ENCODE measurements at regions not wholly inside any gene's neighbourhood (a gene's known extent, or its start where the extent isn't known, plus 50 kb on each side); places are given as distances from the start of the nearest gene placed in this dataset.

DNA sequence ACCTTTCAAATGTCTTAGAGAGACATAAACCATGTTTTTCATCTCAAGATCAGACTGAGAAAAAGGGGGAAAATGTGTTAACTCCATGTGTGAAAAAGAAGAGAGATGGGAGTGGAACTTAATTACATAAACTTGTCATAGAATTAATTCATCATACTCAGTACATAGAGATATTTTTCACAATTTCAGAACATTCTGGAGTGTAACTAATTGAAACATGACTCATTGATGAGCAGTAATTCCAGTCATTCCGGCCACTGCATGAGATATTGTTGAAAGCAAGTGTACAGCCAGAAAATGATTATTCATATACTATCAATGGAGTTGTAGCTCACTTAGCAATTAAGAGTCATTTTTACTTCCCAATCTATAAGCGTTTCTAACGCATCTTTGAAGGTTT, 739.3 kb downstream of the LTN1 start:
- H3K9me3 ChIP-seq (ENCODE audit: control insufficient read depth, low read length, poor library complexity, severe bottlenecking), result no peaks in the 10 kb centered on the region
- DNase-seq (no peak), ATAC-seq (no peak)
- H3K27ac Mint-ChIP-seq, result no peak overlapping the region
- no peaks in the 10 kb centered on the region for H3K36me3 Mint-ChIP-seq (ENCODE audit: low read depth)
- H3K4me1 Mint-ChIP-seq, result no peaks in the 10 kb centered on the region
- H3K27me3 Mint-ChIP-seq, result no peaks in the 10 kb centered on the region
- no peak overlapping the region for H3K4me3 Mint-ChIP-seq

DNA sequence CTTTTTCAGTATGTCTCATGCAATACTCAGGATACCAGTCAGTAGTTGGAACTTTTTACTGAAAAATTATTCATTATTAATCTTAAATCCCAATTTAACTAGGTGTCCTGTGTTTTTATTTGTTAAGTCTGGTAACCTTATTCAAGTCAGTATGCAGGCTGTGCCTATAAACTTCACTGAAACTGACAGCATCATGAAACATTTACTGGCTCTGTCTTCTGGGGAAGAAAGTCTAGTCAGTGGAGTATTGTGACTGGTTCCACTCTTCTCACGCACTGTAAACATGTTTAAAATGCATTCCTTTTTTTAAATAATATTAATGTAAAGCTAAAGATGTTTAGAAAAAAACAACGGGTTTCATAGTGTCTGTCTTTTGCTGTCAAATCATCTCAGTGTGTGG, 739.7 kb downstream of the LTN1 start:
- Mint-ChIP-seq H3K36me3 (ENCODE audit: low read depth) (no peaks in the 10 kb centered on the region), H3K27ac (no peak overlapping the region), H3K4me3 (no peak overlapping the region), H3K27me3 (no peaks in the 10 kb centered on the region), H3K4me1 (no peaks in the 10 kb centered on the region)
- ATAC-seq, result no peak
- DNase-seq, result no peak
- no peaks in the 10 kb centered on the region for H3K9me3 ChIP-seq (ENCODE audit: control insufficient read depth, low read length, poor library complexity, severe bottlenecking)

DNA sequence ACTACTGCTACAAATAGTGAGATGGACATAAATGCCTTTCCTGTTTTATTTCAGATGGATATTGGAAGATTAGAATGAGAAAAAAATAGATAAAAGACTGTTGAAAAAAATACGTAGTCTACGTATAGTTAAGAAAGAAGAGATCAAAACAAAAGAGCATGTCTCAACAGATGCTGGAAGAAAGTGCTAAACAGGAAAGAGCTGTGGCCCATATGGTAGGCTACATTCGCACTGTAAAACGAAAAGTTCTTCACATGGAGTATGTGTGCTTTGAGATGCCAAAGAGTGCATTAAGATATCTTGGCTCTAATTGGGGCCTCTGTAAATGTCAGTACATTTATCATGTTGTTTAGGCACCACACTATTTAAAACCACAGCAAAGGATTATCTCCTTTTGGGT, 741.7 kb downstream of the LTN1 start:
- no peaks in the 10 kb centered on the region for H3K4me1 Mint-ChIP-seq
- DNase-seq (no peak), ATAC-seq (no peak)
- H3K9me3 ChIP-seq (ENCODE audit: control insufficient read depth, low read length, poor library complexity, severe bottlenecking), result no peaks in the 10 kb centered on the region
- H3K36me3 Mint-ChIP-seq (ENCODE audit: low read depth), result no peaks in the 10 kb centered on the region
- H3K4me3 Mint-ChIP-seq, result no peak overlapping the region
- H3K27me3 Mint-ChIP-seq, result no peaks in the 10 kb centered on the region
- no peak overlapping the region for H3K27ac Mint-ChIP-seq

DNA sequence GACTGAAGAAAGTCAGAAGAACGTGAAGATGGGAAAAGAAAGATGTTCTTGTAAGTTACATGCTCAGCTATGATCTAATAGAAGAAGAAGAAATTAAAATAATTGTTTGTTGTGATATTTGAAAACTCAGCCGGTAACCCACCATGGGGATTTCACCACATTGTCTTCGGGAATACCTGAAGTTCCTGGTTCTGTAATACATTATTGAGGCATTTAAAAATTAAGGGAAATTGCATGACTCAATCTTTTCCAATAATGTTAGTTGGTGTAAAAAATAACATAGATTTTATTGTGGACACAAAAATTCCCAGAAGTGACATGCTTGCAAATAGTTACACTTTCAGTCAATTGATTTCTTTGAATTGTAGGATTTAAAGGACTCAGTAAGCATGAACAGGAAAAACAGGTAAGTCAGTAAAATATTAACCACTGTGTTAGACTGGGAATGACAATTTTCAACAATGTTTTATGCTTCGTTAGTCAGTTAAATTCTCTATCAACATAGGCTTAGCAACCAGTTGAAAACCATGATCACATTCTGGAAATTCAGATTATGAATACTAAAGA, 745.1 kb downstream of the LTN1 start:
- Mint-ChIP-seq H3K27ac (no peak overlapping the region), H3K27me3 (no peaks in the 10 kb centered on the region), H3K4me3 (no peak overlapping the region), H3K4me1 (no peaks in the 10 kb centered on the region), H3K36me3 (ENCODE audit: low read depth) (no peaks in the 10 kb centered on the region)
- DNase-seq (no peak), ATAC-seq (no peak)
- H3K9me3 ChIP-seq (ENCODE audit: control insufficient read depth, low read length, poor library complexity, severe bottlenecking), result no peaks in the 10 kb centered on the region

DNA sequence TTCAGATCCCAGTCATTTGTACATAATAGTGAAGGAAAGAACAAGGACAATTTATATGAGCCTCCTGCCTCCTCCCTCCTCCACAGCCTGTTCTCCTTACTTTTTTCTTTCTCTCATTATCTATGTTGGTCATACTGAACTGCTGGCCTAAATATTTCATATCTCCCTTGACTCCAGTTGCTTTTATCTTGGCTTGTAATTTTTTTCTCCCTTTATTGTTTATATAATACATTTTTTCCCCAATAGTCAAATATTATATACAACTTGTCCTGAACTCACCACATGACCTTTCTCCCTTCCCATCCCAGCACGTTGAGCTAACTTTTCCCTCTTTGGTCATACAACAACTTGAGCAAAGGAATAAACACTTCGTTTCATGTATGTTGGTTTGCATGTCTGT, 752.1 kb downstream of the LTN1 start:
- Mint-ChIP-seq H3K27me3 (no peaks in the 10 kb centered on the region), H3K4me1 (no peaks in the 10 kb centered on the region), H3K4me3 (no peak overlapping the region), H3K36me3 (ENCODE audit: low read depth) (no peaks in the 10 kb centered on the region), H3K27ac (no peak overlapping the region)
- ATAC-seq, result no peak
- no peaks in the 10 kb centered on the region for H3K9me3 ChIP-seq (ENCODE audit: control insufficient read depth, low read length, poor library complexity, severe bottlenecking)
- DNase-seq, result no peak

DNA sequence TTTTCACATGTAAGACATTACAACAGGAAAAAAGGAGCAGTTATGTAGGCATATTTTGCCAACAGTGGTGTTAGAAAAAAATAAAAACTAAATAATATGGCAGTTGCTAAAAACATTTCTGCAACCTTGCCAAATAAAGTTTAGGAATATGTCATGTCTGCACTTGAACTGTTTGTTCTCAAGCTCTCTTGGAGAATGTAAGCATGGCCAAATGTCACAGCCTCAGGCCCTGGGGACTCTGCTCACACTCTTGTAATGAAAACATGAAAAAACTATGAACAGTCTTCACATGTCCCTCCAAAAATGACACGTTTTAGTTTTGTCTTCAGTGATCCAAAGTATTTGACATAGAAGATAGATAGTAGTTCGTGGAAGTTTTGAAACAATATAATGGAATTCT, 753.3 kb downstream of the LTN1 start:
- no peak for ATAC-seq
- no peaks in the 10 kb centered on the region for H3K27me3 Mint-ChIP-seq
- no peaks in the 10 kb centered on the region for H3K4me1 Mint-ChIP-seq
- H3K27ac Mint-ChIP-seq, result no peak overlapping the region
- DNase-seq, result no peak
- no peaks in the 10 kb centered on the region for H3K9me3 ChIP-seq (ENCODE audit: control insufficient read depth, low read length, poor library complexity, severe bottlenecking)
- H3K4me3 Mint-ChIP-seq, result no peak overlapping the region
- no peaks in the 10 kb centered on the region for H3K36me3 Mint-ChIP-seq (ENCODE audit: low read depth)

DNA sequence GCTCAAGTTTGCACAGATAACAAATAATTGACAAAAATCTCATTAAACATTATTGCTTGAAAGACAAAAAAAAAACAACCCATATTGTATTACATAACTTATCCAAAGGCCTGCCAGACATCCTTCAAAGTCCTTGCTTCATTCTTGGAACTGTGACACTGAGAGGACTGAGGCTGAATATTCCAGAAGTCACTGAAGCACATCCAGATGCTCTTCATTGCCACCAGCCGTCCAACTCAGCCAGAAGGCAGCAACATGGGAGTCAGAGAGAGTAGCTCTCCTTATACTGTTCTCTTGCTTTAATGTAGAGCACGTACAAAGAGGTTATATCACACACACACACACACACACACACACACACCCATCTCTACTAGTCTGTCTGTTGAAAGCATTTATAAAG, 755.0 kb downstream of the LTN1 start:
- H3K36me3 Mint-ChIP-seq (ENCODE audit: low read depth), result no peaks in the 10 kb centered on the region
- DNase-seq, result no peak
- H3K4me1 Mint-ChIP-seq, result no peaks in the 10 kb centered on the region
- H3K27ac Mint-ChIP-seq, result no peak overlapping the region
- ATAC-seq, result no peak
- peaks cover 5% of the 10 kb centered on the region for H3K27me3 Mint-ChIP-seq
- no peak overlapping the region for H3K4me3 Mint-ChIP-seq
- H3K9me3 ChIP-seq (ENCODE audit: control insufficient read depth, low read length, poor library complexity, severe bottlenecking), result no peaks in the 10 kb centered on the region

DNA sequence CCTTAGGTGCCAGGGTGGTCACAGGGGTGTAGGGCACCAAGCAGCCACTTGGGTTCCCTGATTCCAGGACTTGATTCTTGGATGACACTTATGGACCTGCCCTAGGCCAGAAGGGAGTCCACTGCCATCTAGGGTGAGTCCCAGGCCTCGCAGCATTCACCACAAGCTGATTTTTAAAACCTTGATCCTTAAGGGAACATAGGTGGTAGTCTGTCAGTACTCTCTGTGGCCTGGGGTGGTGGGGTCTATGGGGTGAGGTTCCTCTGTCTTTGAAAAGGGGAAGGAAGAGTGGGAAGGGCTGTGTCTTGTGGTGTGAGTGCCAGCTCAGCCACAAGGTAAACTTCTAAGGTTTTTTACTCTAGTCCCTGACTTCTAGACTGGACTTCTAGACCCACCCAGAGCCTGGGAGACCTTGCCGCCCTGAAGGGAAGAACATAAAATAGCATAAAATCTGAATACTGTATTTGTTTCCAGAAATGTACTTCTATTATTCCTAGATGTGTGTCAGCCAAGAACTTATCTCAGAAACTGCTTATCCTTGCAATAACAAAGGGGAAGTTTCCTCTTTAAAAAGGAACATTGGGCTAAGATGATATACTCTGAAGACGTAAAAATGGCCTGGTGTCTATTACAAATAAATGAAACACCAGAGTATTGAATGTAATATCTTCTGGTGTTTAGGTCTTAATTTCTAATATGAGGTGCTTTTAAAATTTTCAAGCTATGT, 757.3 kb downstream of the LTN1 start:
- ATAC-seq, result no peak
- Mint-ChIP-seq H3K4me3 (no peak overlapping the region), H3K4me1 (no peaks in the 10 kb centered on the region), H3K27ac (no peak overlapping the region), H3K36me3 (ENCODE audit: low read depth) (no peaks in the 10 kb centered on the region), H3K27me3 (peaks cover 9% of the 10 kb centered on the region)
- no peak for DNase-seq
- no peaks in the 10 kb centered on the region for H3K9me3 ChIP-seq (ENCODE audit: control insufficient read depth, low read length, poor library complexity, severe bottlenecking)

DNA sequence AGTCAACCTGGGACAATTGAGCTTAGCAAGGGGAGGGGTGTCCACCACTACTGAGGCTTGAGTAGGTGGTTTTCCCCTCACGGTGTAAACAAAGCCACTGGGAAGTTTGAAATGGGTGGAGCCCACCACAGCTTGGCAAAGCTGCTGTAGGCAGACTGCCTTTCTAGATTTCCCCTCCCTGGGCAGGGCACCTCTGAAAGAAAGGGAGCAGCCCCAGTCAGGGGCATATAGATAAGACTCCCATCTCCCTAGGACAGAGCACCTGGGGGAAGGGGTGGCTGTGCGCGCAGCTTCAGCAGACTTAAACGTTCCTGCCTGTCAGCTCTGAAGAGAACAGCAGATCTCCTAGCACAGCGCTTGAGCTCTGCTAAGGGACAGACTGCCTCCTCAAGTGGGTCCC, 758.4 kb downstream of the LTN1 start:
- DNase-seq (no peak), ATAC-seq (no peak)
- peaks cover 9% of the 10 kb centered on the region for H3K27me3 Mint-ChIP-seq
- no peaks in the 10 kb centered on the region for H3K9me3 ChIP-seq (ENCODE audit: control insufficient read depth, low read length, poor library complexity, severe bottlenecking)
- H3K4me3 Mint-ChIP-seq, result no peak overlapping the region
- H3K4me1 Mint-ChIP-seq, result no peaks in the 10 kb centered on the region
- no peaks in the 10 kb centered on the region for H3K36me3 Mint-ChIP-seq (ENCODE audit: low read depth)
- H3K27ac Mint-ChIP-seq, result no peak overlapping the region

DNA sequence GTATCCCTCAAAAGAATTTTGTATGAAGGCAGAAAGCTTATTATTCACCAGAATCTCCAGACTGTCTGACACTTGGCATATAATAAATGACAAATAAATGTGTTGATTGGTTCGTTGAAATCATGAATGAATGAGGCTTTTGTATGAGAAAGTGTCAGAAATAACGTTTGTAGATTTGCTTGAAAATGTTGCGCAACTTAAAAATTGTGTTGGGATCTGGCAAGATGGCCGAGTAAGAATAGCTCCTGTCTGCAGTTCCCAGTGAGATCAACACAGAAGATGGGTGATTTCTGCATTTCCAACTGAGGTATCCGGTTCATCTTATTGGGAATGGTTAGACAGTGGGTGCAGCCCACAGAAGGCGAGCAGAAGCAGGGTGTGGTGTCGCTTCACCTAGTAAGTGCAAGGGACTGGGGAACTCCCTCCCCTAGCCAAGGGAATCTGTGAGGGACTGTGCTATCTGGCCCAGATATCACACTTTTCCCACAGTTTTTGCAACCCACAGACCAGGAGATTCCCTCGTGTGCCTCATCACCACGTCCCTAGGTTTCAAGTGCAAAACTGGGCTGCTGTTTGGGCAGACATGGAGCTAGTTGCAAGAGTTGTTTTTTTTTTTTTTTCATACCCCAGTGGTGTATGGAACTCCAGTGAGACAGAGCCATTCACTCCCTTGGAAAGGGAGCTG, 759.0 kb downstream of the LTN1 start:
- no peak overlapping the region for H3K27ac Mint-ChIP-seq
- DNase-seq (no peak), ATAC-seq (no peak)
- no peaks in the 10 kb centered on the region for H3K9me3 ChIP-seq (ENCODE audit: control insufficient read depth, low read length, poor library complexity, severe bottlenecking)
- peaks cover 9% of the 10 kb centered on the region for H3K27me3 Mint-ChIP-seq
- H3K4me1 Mint-ChIP-seq, result no peaks in the 10 kb centered on the region
- no peaks in the 10 kb centered on the region for H3K36me3 Mint-ChIP-seq (ENCODE audit: low read depth)
- no peak overlapping the region for H3K4me3 Mint-ChIP-seq

DNA sequence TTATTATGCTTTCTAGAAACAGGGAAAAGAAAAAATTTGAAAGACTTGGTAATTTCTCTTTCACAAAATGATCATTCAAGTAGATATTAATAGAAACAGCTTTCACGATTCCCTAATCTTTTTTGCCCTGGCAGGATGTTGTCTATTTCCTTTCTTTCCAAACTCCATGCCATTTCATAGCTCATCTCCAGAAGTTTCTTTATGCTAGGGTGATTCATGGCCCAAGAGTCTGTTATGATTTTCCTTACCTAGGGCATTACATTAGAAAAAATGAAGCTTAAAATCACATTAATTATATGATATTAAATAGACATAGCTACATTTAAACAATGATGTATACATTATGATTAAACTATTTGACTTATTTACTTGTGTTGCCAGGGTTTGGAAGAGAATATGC, 762.1 kb downstream of the LTN1 start:
- Mint-ChIP-seq H3K27ac (no peak overlapping the region), H3K36me3 (ENCODE audit: low read depth) (no peaks in the 10 kb centered on the region), H3K4me3 (no peak overlapping the region), H3K27me3 (peaks cover 9% of the 10 kb centered on the region), H3K4me1 (no peaks in the 10 kb centered on the region)
- ATAC-seq (no peak), DNase-seq (no peak)
- no peaks in the 10 kb centered on the region for H3K9me3 ChIP-seq (ENCODE audit: control insufficient read depth, low read length, poor library complexity, severe bottlenecking)

DNA sequence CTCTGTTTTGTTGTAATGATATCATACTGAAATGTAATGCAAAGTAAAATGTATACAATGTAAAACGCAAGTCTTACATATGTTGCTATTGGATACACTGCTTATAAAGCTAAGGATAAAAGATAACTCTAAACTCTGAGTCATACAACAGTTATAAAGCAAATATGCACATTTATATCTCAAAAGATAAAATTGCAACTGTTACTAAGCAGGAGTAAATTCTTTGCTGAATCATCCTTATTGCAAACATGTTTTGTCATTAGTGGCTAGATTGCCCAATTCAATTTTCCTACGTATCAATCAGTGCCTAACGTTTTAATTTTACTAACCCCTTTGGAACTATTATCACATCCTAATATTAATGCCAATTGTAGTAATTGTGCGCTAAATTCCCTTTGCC, 762.9 kb downstream of the LTN1 start:
- H3K4me1 Mint-ChIP-seq, result no peaks in the 10 kb centered on the region
- ATAC-seq, result no peak
- no peak for DNase-seq
- H3K36me3 Mint-ChIP-seq (ENCODE audit: low read depth), result no peaks in the 10 kb centered on the region
- H3K27ac Mint-ChIP-seq, result no peak overlapping the region
- H3K4me3 Mint-ChIP-seq, result no peak overlapping the region
- H3K9me3 ChIP-seq (ENCODE audit: control insufficient read depth, low read length, poor library complexity, severe bottlenecking), result no peaks in the 10 kb centered on the region
- H3K27me3 Mint-ChIP-seq, result peaks cover 9% of the 10 kb centered on the region

DNA sequence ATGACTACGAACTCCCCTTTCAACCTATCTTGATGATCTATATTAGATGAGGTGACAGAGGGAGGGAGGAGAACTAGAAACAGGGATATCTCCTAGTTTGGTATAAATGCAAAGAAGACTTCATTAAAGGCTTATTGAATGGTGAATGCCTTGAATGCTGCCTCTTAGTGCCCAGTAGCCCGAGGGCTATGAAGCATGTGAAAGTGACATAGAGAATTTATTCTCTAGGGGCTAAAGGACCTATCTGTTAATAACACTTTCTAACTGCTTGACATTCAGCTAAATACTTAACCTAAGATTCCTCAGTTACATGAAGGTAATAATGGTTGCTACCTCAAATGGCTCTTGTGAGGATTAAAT, 764.1 kb downstream of the LTN1 start:
- H3K27ac Mint-ChIP-seq, result no peak overlapping the region
- no peaks in the 10 kb centered on the region for H3K36me3 Mint-ChIP-seq (ENCODE audit: low read depth)
- no peak for ATAC-seq

More for the DNA sequence above, 764.1 kb downstream of the LTN1 start:
- H3K4me3 Mint-ChIP-seq, result no peak overlapping the region
- H3K4me1 Mint-ChIP-seq, result no peaks in the 10 kb centered on the region
- H3K27me3 Mint-ChIP-seq, result peaks cover 6% of the 10 kb centered on the region
- no peaks in the 10 kb centered on the region for H3K9me3 ChIP-seq (ENCODE audit: control insufficient read depth, low read length, poor library complexity, severe bottlenecking)
- DNase-seq, result no peak
